IMR-90 (cell line): ENCODE measurements at regions not wholly inside any gene's neighbourhood (a gene's known extent, or its start where the extent isn't known, plus 50 kb on each side); places are given as distances from the start of the nearest gene placed in this dataset.
A peak's percentile ranks its signal among the peaks of the same experiment; 100 is the strongest.

Experiments used
- ATAC-seq: fragments of 200-7000 bp; cut with Tn5 transposase; 2 replicates; pipeline ENCODE4 v1.9.1; 2020; ENCODE audit warnings: low read depth, mild to moderate bottlenecking, moderate library complexity
- BruUV-seq: library from RNA; stranded (reverse); fragments of 400-500 nt; replicated peaks from 2 replicates; lab custom pipeline; 2021; lab: Mats Ljungman, UMichigan
- CTCF ChIA-PET: fragments of 300-600 bp; formaldehyde crosslinking; extraction: SDS; loops from one replicate; lab custom pipeline; 2021; ENCODE audit warnings: antibody characterized with exemption; lab: Yijun Ruan, JAX
- POLR2A ChIA-PET: fragments of 300-600 bp; sonication (Branson Sonifier 250); formaldehyde crosslinking; loops from one replicate; lab custom pipeline; 2022; ENCODE audit warnings: antibody characterized with exemption; ENCODE audit not compliant: unreplicated experiment; lab: Charles Lee
- DNase-seq: peaks from one replicate; pipeline ENCODE4 v3.0.0; 2013
- H2AFZ ChIP-seq: replicated peaks from 2 replicates; pipeline ENCODE3; 2013; ENCODE audit warnings: low read length, mild to moderate bottlenecking; ENCODE audit not compliant: poor library complexity
- H2AK5ac ChIP-seq: 2 replicates; pipeline ENCODE4 v1.6.1; 2013; ENCODE audit warnings: low read depth, low read length, inconsistent platforms
- H2AK9ac ChIP-seq: replicated peaks from 2 replicates; pipeline ENCODE3; 2013; ENCODE audit warnings: mild to moderate bottlenecking, low read depth, low read length, moderate library complexity; ENCODE audit not compliant: poor library complexity
- H2BK120ac ChIP-seq: 2 replicates; pipeline ENCODE4 v1.6.1; 2013; ENCODE audit warnings: low read depth, low read length, inconsistent platforms
- H2BK15ac ChIP-seq: 3 replicates; pipeline ENCODE4 v1.6.1; 2013; ENCODE audit warnings: low read depth, low read length, inconsistent platforms
- H2BK20ac ChIP-seq: 2 replicates; pipeline ENCODE4 v1.6.1; 2013; ENCODE audit warnings: low read depth, mild to moderate bottlenecking, inconsistent platforms, low read length, moderate library complexity
- H2BK5ac ChIP-seq: 2 replicates; pipeline ENCODE4 v1.6.1; 2013; ENCODE audit warnings: mild to moderate bottlenecking, low read depth, low read length, inconsistent platforms; ENCODE audit not compliant: poor library complexity, severe bottlenecking
- H3K14ac ChIP-seq: replicated peaks from 2 replicates; pipeline ENCODE4 v1.6.1; 2013; ENCODE audit warnings: low read depth, low read length, inconsistent platforms
- H3K18ac ChIP-seq: 2 replicates; pipeline ENCODE4 v1.6.1; 2013; ENCODE audit warnings: low read depth, low read length, control low read depth
- H3K23ac ChIP-seq: 2 replicates; pipeline ENCODE4 v1.6.1; 2013; ENCODE audit warnings: low read depth, low read length, inconsistent platforms
- H3K27ac ChIP-seq: 2 replicates; pipeline ENCODE4 v1.5.1; 2013; ENCODE audit warnings: mild to moderate bottlenecking, control low read depth, low read length; ENCODE audit not compliant: insufficient read depth
- H3K27me3 ChIP-seq: 2 replicates; pipeline ENCODE4 v1.6.1; 2013; ENCODE audit warnings: low read length; ENCODE audit not compliant: control insufficient read depth, insufficient read depth
- H3K36me3 ChIP-seq: 2 replicates; pipeline ENCODE4 v1.6.1; 2013; ENCODE audit warnings: low read length, mixed read lengths; ENCODE audit not compliant: control insufficient read depth, insufficient read depth
- H3K4ac ChIP-seq: 2 replicates; pipeline ENCODE4 v1.6.1; 2013; ENCODE audit warnings: low read depth, low read length, inconsistent platforms
- H3K4me1 ChIP-seq: 2 replicates; pipeline ENCODE4 v1.6.1; 2013; ENCODE audit warnings: low read length, mixed read lengths; ENCODE audit not compliant: control insufficient read depth, insufficient read depth
- H3K4me2 ChIP-seq: 2 replicates; pipeline ENCODE4 v1.6.1; 2013; ENCODE audit warnings: low read depth, mild to moderate bottlenecking, control low read depth, low read length, moderate library complexity
- H3K4me3 ChIP-seq: 2 replicates; pipeline ENCODE4 v1.5.1; 2013; ENCODE audit warnings: low read depth, mild to moderate bottlenecking, control low read depth, low read length, moderate library complexity; ENCODE audit not compliant: insufficient read depth
- H3K56ac ChIP-seq: 2 replicates; pipeline ENCODE4 v1.6.1; 2013; ENCODE audit warnings: low read length, inconsistent platforms; ENCODE audit not compliant: insufficient read depth; ENCODE audit errors: extremely low read depth
- H3K79me1 ChIP-seq, 2 experiments: 2 replicates each; pipeline ENCODE4 v1.6.1; 2013; ENCODE audit warnings: low read length in 2 of 2, inconsistent platforms in 1 of 2, low read depth in 1 of 2
- H3K9ac ChIP-seq: 2 replicates; pipeline ENCODE4 v1.6.1; 2013; ENCODE audit warnings: low read depth, low read length, control low read depth
- H3K9me1 ChIP-seq: 2 replicates; pipeline ENCODE4 v1.6.1; 2013; ENCODE audit warnings: low read length, inconsistent platforms; ENCODE audit not compliant: insufficient read depth
- H3K9me3 ChIP-seq: 2 replicates; pipeline ENCODE4 v1.6.1; 2013; ENCODE audit warnings: low read length; ENCODE audit not compliant: control insufficient read depth, insufficient read depth
- H4K20me1 ChIP-seq: 2 replicates; pipeline ENCODE4 v1.6.1; 2013; ENCODE audit warnings: low read length, inconsistent platforms; ENCODE audit not compliant: insufficient read depth
- H4K5ac ChIP-seq: 2 replicates; pipeline ENCODE4 v1.6.1; 2013; ENCODE audit warnings: mild to moderate bottlenecking, low read depth, low read length, control low read depth
- H4K8ac ChIP-seq, 2 experiments: 2 replicates each; pipeline ENCODE4 v1.6.1; 2013; ENCODE audit warnings: low read depth in 2 of 2, low read length in 2 of 2, control low read depth in 1 of 2, inconsistent platforms in 1 of 2
- H4K91ac ChIP-seq: 2 replicates; pipeline ENCODE4 v1.6.1; 2013; ENCODE audit warnings: low read depth, low read length, inconsistent platforms; ENCODE audit not compliant: insufficient read depth
- CEBPB ChIP-seq: IDR thresholded peaks from 2 replicates; pipeline ENCODE4 v1.6.1; 2012; ENCODE audit warnings: low read depth, low read length, improper control_type of control experiment
- ELK1 ChIP-seq: fragments of 150-350 bp; IDR thresholded peaks from 2 replicates; pipeline ENCODE4 v1.6.1; 2016; ENCODE audit warnings: low read depth, mild to moderate bottlenecking, low read length, moderate library complexity, borderline replicate concordance
- MAFK ChIP-seq: IDR thresholded peaks from 2 replicates; pipeline ENCODE4 v1.6.1; 2012; ENCODE audit warnings: low read depth, low read length, improper control_type of control experiment
- MAZ ChIP-seq: IDR thresholded peaks from 2 replicates; pipeline ENCODE4 v1.6.1; 2012; ENCODE audit warnings: low read depth, mild to moderate bottlenecking, low read length, improper control_type of control experiment, moderate library complexity, borderline replicate concordance
- MXI1 ChIP-seq: IDR thresholded peaks from 2 replicates; pipeline ENCODE4 v1.6.1; 2012; ENCODE audit warnings: low read depth, mild to moderate bottlenecking, low read length, moderate library complexity, borderline replicate concordance
- NFE2L2 ChIP-seq: fragments of 150-350 bp; IDR thresholded peaks from 2 replicates; pipeline ENCODE4 v1.6.1; 2016; ENCODE audit warnings: low read depth, mild to moderate bottlenecking, low read length
- POLR2A ChIP-seq: IDR thresholded peaks from 2 replicates; pipeline ENCODE4 v1.6.1; 2012; ENCODE audit warnings: mild to moderate bottlenecking, low read depth, low read length
- RCOR1 ChIP-seq: IDR thresholded peaks from 2 replicates; pipeline ENCODE4 v1.6.1; 2012; ENCODE audit warnings: mild to moderate bottlenecking, low read length, improper control_type of control experiment; ENCODE audit not compliant: insufficient replicate concordance
- SMC3 ChIP-seq: fragments of 150-350 bp; IDR thresholded peaks from 2 replicates; pipeline ENCODE4 v1.6.1; 2016; ENCODE audit warnings: low read depth, mild to moderate bottlenecking, antibody characterized with exemption, low read length, moderate library complexity
- WGBS, 2 experiments: methylation state at CpG; one replicate each; pipeline versions ENCODE4 v1.1.5 to v1.1.7; 2013; ENCODE audit warnings: missing lambda C conversion rate in 2 of 2; ENCODE audit not compliant: insufficient read length in 1 of 2; ENCODE audit errors: extremely low coverage in 2 of 2; 5-methylcytosine and 5-hydroxymethylcytosine counted together
- dilution Hi-C: fragments of 300-500 bp; cut with HindIII; formaldehyde crosslinking; loops from one replicate; pipeline ENCODE4 v1.14.3; 2018; ENCODE audit warnings: low sequenced_read_pairs; ENCODE audit not compliant: unreplicated experiment
- in situ Hi-C: fragments of 300-500 bp; cut with MboI; formaldehyde crosslinking; loops from 3 replicates; pipeline ENCODE4 v1.14.3; 2019; ENCODE audit warnings: low sequenced_read_pairs, inconsistent platforms, mixed read lengths
- intact Hi-C: fragments of 100-400 bp; cut with micrococcal nuclease; formaldehyde crosslinking; loops from 2 replicates; pipeline ENCODE4 v1.10.0; 2022
- TF ChIP-seq, protein P1 (sequence below): fragments of 150-350 bp; IDR thresholded peaks from 2 replicates; pipeline ENCODE4 v1.6.1; 2017; ENCODE audit warnings: mild to moderate bottlenecking, antibody characterized with exemption, low read length, low read depth
- TF ChIP-seq, protein P2 (sequence below): conservative IDR thresholded peaks from 2 replicates; pipeline ENCODE4 v1.5.1; 2012; ENCODE audit warnings: mild to moderate bottlenecking, low read depth, low read length, improper control_type of control experiment

DNA sequence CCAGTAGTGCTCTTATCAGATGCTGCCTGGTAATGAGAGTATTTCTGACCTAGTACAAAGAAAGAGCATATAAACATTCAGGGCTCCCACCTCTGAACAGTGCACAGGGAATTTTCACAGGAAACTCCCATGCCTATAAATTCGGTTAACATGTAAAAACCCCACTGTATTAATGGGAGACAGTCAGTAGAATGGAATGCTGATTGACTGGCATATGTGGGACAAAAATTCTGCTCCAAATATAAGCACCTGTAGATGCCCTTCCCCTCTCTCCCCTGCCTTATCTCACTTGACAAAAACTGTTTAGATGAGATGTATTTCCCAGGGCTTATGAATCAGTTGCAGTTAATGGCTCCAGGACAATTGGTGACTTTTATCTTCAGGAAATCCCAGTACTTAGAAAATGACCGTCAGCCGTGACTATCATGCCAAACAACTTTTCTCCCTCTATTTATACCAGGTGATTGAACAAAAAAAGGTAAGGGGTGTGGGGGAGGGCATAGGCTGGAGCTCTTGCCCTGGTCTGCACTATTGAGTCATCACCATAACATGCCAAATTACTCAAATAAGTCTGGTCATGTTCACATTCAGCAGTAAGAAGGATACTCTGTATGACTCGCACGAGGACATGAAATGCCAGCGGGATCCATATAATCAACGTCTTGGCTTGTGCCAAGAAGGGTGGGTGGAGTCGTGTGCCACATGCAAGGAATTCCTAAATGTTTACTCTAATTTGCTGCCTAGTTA lies 176.4 kb upstream of the BMP2 start (continued):
- TF ChIP-seq, protein P1, sequence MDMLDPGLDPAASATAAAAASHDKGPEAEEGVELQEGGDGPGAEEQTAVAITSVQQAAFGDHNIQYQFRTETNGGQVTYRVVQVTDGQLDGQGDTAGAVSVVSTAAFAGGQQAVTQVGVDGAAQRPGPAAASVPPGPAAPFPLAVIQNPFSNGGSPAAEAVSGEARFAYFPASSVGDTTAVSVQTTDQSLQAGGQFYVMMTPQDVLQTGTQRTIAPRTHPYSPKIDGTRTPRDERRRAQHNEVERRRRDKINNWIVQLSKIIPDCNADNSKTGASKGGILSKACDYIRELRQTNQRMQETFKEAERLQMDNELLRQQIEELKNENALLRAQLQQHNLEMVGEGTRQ, result no peak

- H3K9me1 ChIP-seq, result no peaks in the 10 kb centered on the region; the same call in 1 of the 2 replicates
- no peaks in the 10 kb centered on the region for H3K9me3 ChIP-seq
- dilution Hi-C loops, result no loop called here
- H3K27me3 ChIP-seq, result no peaks in the 10 kb centered on the region
- POLR2A ChIA-PET, result no interaction called here
- H3K4ac ChIP-seq, result no peak overlapping the region
- CTCF ChIA-PET, result no interaction called here
- no peak overlapping the region for H4K8ac ChIP-seq
- no peak overlapping the region for H3K4me3 ChIP-seq
- no peak overlapping the region for H3K18ac ChIP-seq
- H3K4me2 ChIP-seq, result no peak overlapping the region
- no peak overlapping the region for H2AK5ac ChIP-seq
- no peak overlapping the region for H3K23ac ChIP-seq
- in situ Hi-C loops, result no loop called here
- H3K9ac ChIP-seq, result no peak overlapping the region
- BruUV-seq, result no TSS peak
- no peaks in the 10 kb centered on the region for H3K79me1 ChIP-seq
- no peak overlapping the region for H2AK9ac ChIP-seq
- no peak overlapping the region for H4K91ac ChIP-seq
- H3K56ac ChIP-seq, result no peak overlapping the region
- H4K5ac ChIP-seq, result no peak overlapping the region
- ATAC-seq (no peak), DNase-seq (peak; percentile 47)
- H2BK20ac ChIP-seq, result no peak overlapping the region
- H3K14ac ChIP-seq, result no peak overlapping the region
- H3K27ac ChIP-seq, result no peak overlapping the region
- H2BK15ac ChIP-seq, result no peak overlapping the region
- H2BK120ac ChIP-seq, result no peak overlapping the region
- intact Hi-C loops, result no loop called here
- peaks cover 5% of the 10 kb centered on the region for H3K4me1 ChIP-seq
- no CpG with 5 or more reads among the region's 2 CpGs for WGBS, 2 experiments
- no peak overlapping the region for H2BK5ac ChIP-seq
- no peaks in the 10 kb centered on the region for H4K20me1 ChIP-seq
- H3K36me3 ChIP-seq, result no peaks in the 10 kb centered on the region
- no peak overlapping the region for H2AFZ ChIP-seq
- TF ChIP-seq RCOR1 (no peak), POLR2A (no peak), CEBPB (no peak), MAZ (no peak), SMC3 (no peak), MXI1 (no peak), NFE2L2 (no peak), ELK1 (no peak), MAFK (no peak)
- TF ChIP-seq, protein P2, sequence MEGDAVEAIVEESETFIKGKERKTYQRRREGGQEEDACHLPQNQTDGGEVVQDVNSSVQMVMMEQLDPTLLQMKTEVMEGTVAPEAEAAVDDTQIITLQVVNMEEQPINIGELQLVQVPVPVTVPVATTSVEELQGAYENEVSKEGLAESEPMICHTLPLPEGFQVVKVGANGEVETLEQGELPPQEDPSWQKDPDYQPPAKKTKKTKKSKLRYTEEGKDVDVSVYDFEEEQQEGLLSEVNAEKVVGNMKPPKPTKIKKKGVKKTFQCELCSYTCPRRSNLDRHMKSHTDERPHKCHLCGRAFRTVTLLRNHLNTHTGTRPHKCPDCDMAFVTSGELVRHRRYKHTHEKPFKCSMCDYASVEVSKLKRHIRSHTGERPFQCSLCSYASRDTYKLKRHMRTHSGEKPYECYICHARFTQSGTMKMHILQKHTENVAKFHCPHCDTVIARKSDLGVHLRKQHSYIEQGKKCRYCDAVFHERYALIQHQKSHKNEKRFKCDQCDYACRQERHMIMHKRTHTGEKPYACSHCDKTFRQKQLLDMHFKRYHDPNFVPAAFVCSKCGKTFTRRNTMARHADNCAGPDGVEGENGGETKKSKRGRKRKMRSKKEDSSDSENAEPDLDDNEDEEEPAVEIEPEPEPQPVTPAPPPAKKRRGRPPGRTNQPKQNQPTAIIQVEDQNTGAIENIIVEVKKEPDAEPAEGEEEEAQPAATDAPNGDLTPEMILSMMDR, result no peak
- TF ChIP-seq, protein P1, result no peak
Measured at GRCh38 chr20:6588296-6588695, 179.2 kb upstream of the BMP2 start.
